GM12892 (cell line): ENCODE measurements at regions not wholly inside any gene's neighbourhood (a gene's known extent, or its start where the extent isn't known, plus 50 kb on each side); places are given as distances from the start of the nearest gene placed in this dataset.

ENCODE experiments used
- DNase-seq: peaks from one replicate; pipeline ENCODE4 v3.0.0; 2011; ENCODE audit not compliant: insufficient read length
- FAIRE-seq: peaks from 2 replicates; lab custom pipeline; 2011; peaks lifted over from hg19 to GRCh38; lab: Jason Lieb, UNC
- POLR2A ChIP-seq: IDR thresholded peaks from 2 replicates; pipeline ENCODE4 v1.6.1; 2011; ENCODE audit warnings: low read depth, low read length, control low read depth
- POLR2AphosphoS5 ChIP-seq: IDR thresholded peaks from 2 replicates; pipeline ENCODE4 v1.6.1; 2011; ENCODE audit warnings: low read depth, low read length, control low read depth
- TAF1 ChIP-seq: IDR thresholded peaks from 2 replicates; pipeline ENCODE4 v1.6.1; 2011; ENCODE audit warnings: low read depth, mild to moderate bottlenecking, control low read depth, low read length, borderline replicate concordance

- DNase-seq (no peak), FAIRE-seq (no peak)
- TF ChIP-seq TAF1 (no peak), POLR2AphosphoS5 (no peak), POLR2A (no peak)
Observed at GRCh38 chr7:108717781-108718180, 148.1 kb downstream of the DNAJB9 start.

DNA sequence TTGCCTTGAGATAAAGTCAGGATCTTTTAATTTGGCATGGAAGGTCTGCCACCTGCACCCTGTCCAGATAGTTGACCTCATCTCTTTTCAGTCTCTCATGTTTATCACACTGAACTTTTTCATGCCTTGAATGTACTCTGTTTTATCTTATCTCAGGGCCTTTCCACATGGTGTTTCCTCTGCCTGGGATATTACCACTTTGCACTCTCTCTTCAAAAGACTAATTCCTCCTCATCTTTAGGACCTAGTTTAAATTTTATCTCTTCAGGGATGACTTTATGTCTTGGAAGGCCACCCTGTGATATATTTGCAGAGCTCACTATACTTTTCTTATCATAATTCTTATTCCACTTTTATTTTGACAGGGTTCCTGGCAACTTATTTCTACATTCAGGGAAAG is 150.0 kb downstream of the DNAJB9 start:
- no peak for FAIRE-seq
- TF ChIP-seq TAF1 (no peak), POLR2AphosphoS5 (no peak), POLR2A (no peak)
- no peak for DNase-seq

DNA sequence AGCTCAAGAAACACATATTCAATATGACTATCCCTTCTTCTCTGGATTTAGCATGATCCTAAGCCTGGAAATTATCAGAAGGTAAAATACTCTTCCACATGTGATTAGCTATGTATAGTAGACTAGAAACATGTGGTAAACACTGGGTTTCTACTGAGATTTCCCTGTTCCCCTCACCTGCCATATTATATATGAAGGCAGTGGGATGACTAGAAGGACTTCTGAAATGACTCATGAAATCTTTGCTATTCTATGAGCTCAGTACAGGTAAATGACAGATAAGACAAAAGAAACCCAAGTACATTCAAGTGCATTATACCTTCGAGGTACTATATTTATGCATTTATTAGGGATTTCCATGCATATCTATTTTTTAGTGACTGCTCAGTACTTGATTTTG is 152.9 kb downstream of the DNAJB9 start:
- no peak for DNase-seq
- FAIRE-seq, result no peak
- no peak for TF ChIP-seq TAF1
- no peak for TF ChIP-seq POLR2A
- TF ChIP-seq POLR2AphosphoS5, result no peak

- DNase-seq, result no peak
- FAIRE-seq, result no peak
- no peak for TF ChIP-seq TAF1
- TF ChIP-seq POLR2A, result no peak
- no peak for TF ChIP-seq POLR2AphosphoS5
Observed at GRCh38 chr7:108723381-108723814, 153.7 kb downstream of the DNAJB9 start.

DNA sequence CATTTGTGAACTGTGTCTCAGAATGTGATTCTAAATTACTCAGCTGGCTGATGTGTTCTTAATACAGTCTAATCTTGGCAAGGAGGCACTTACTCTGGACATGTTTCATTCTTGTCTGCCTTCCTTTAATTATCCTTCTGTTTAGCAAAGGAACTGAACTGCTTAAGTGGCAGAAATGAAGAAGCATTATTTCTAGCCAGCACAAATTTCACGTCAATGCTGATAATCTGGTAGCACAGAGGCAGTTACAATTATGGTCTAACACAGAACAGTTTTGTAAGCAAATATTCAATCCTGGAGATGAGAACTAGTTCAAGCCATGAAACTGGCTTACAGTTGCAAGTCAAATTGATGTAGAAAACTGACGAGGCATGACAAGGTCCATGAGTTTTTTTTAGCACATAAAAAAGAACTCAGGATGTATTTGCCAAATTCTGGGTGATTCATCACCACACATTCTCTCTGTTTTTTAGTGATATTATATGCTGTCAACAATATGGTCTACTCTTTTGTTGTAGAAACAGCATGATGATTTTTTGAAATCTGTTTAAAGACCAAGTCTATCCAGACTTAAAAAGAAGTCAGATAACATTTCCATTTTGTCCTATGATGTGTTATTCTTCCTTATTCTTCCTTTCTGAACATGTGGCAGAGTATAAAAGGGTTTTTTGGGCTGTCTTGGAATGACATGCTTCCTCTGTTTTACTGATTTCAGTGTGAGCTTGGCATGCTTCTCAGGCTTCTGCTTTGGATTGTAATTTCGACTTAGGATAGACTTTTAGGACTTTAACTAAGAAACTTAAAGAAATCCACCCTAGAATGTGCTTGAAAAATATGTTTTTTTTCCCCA is 154.8 kb downstream of the DNAJB9 start:
- DNase-seq (no peak), FAIRE-seq (no peak)
- TF ChIP-seq POLR2A (no peak), POLR2AphosphoS5 (no peak), TAF1 (no peak)

- DNase-seq, result no peak
- no peak for TF ChIP-seq TAF1
- TF ChIP-seq POLR2AphosphoS5, result no peak
- no peak for TF ChIP-seq POLR2A
- FAIRE-seq, result no peak
Observed at GRCh38 chr7:108735814-108736213, 166.1 kb downstream of the DNAJB9 start.

GRCh38 chr7:108736221-108736891 is 166.7 kb downstream of the DNAJB9 start:
- DNase-seq, result no peak
- FAIRE-seq, result no peak
- no peak for TF ChIP-seq POLR2AphosphoS5
- no peak for TF ChIP-seq TAF1
- TF ChIP-seq POLR2A, result no peak

DNA sequence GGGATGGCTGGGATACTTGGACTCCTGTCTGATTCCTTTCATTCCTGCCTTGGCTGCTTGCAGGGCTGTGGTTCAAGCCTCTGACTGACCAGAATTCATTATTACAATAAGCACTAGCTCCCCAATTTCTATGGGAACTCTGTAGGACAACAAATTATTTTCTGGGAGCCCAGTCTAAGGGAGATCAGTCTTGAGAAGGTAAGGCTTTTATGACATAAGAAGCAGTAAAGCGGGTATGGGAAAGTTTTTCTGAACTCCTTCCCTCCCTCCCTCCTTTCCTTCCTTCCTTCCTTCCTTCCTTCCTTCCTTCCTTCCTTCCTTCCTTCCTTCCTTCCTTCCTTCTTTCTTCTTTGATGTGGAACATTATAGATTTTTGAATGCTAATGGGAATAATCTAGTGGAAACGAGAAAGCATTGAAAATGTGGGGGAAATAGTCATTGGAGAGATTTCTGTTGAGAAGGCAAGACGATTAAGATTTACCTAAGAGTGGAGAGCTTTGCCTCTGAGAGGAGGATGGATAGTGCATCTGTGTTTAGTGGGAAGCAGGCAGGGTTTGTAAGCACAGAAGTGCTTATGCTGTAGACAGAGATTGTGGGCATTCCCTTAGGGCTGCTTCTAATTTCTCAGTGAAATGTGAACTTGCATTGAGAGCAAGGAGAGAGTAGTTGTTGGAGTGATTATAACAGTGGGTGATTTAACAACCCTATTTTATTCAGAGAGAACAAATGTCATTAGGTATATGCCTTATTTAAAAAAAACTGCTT is 201.5 kb downstream of the DNAJB9 start:
- no peak for TF ChIP-seq TAF1
- no peak for TF ChIP-seq POLR2A
- TF ChIP-seq POLR2AphosphoS5, result no peak
- FAIRE-seq (no peak), DNase-seq (no peak)

DNA sequence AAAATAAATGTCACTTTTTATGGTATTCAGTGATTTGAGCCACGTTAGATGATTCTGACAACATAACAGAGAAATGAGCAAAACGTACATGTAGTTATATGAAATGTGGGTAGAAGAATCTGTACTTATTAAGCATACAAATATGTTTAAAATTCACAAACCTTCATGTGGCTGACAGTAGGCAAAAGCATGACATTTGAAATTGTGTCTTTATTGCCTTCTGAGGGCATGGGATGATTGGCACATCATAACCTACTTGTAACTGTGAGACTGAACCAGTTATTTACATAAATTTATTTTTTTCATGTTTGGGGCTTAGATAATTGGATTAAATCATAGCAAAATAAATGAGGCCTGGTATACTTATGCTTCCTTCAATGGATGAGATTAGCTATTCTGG is 202.2 kb downstream of the DNAJB9 start:
- TF ChIP-seq POLR2AphosphoS5, result no peak
- TF ChIP-seq POLR2A, result no peak
- TF ChIP-seq TAF1, result no peak
- FAIRE-seq (no peak), DNase-seq (no peak)

GRCh38 chr7:108777966-108778365 is 208.3 kb downstream of the DNAJB9 start:
- no peak for DNase-seq
- no peak for FAIRE-seq
- TF ChIP-seq POLR2A, result no peak
- TF ChIP-seq TAF1, result no peak
- TF ChIP-seq POLR2AphosphoS5, result no peak

- no peak for FAIRE-seq
- no peak for DNase-seq
- TF ChIP-seq POLR2AphosphoS5 (no peak), TAF1 (no peak), POLR2A (no peak)
Observed at GRCh38 chr7:108789451-108789850, 219.8 kb downstream of the DNAJB9 start.

GRCh38 chr7:108794466-108794865 is 224.8 kb downstream of the DNAJB9 start:
- no peak for DNase-seq
- TF ChIP-seq TAF1 (no peak), POLR2A (no peak), POLR2AphosphoS5 (no peak)

More at GRCh38 chr7:108794466-108794865, 224.8 kb downstream of the DNAJB9 start:
- FAIRE-seq, result no peak
